Central memory CD8-positive, alpha-beta T cell (primary cell): ENCODE measurements at regions not wholly inside any gene's neighbourhood (a gene's known extent, or its start where the extent isn't known, plus 50 kb on each side); places are given as distances from the start of the nearest gene placed in this dataset.
"Not testable (repeated sequence)": the region's sequence is repeated elsewhere in the genome, so short reads cannot be mapped to it uniquely, and the experiment has no call there.

Source experiments
- ATAC-seq: fragments of 150-1000 bp; cut with Tn5 transposase; replicated peaks from 2 replicates; pipeline ENCODE4 v1.10.0; 2022; ENCODE audit warnings: mild to moderate bottlenecking, moderate FRiP score, moderate number of reproducible peaks; ENCODE audit not compliant: poor library complexity, severe bottlenecking; ENCODE audit errors: extremely low read depth
- DNase-seq, 2 donors: peaks; one replicate each; pipeline ENCODE4 v3.0.0; 2021; ENCODE audit warnings: low spot score in 2 of 2
- H3K27ac Mint-ChIP-seq: one replicate; pipeline ENCODE4 v1.8.0; 2022; ENCODE audit warnings: low read depth, mild to moderate bottlenecking, moderate library complexity, mixed read lengths
- H3K27me3 Mint-ChIP-seq: one replicate; pipeline ENCODE4 v1.8.0; 2022; ENCODE audit warnings: mixed read lengths
- H3K36me3 Mint-ChIP-seq: one replicate; pipeline ENCODE4 v1.8.0; 2022; ENCODE audit warnings: mild to moderate bottlenecking, moderate library complexity, mixed read lengths; ENCODE audit not compliant: insufficient read depth
- H3K4me1 Mint-ChIP-seq: one replicate; pipeline ENCODE4 v1.8.0; 2022; ENCODE audit warnings: mixed read lengths
- H3K4me3 Mint-ChIP-seq: one replicate; pipeline ENCODE4 v1.8.0; 2022; ENCODE audit warnings: mild to moderate bottlenecking, moderate library complexity, mixed read lengths
- H3K9me3 Mint-ChIP-seq: one replicate; pipeline ENCODE4 v1.8.0; 2022; ENCODE audit warnings: mixed read lengths

- peak in 1 of 2 donors; percentile 22 for DNase-seq
- not testable (repeated sequence) for H3K36me3 Mint-ChIP-seq
These were observed 53.6 kb upstream of the ROPN1B start for GRCh38 chr3:125915437-125915787.

GRCh38 chr3:125915792-125916375, 53.1 kb upstream of the ROPN1B start:
- DNase-seq = peak; percentile 100
- H3K9me3 Mint-ChIP-seq, H3K27me3 Mint-ChIP-seq: not testable (repeated sequence)
- Mint-ChIP-seq H3K36me3 (peaks cover 10% of the 10 kb centered on the region), H3K27ac (peak overlapping the region; percentile 87), H3K4me1 (peaks cover 11% of the 10 kb centered on the region), H3K4me3 (peak overlapping the region; percentile 90)
- peak; percentile 71 for ATAC-seq

More at GRCh38 chr3:125915437-125915787, 53.6 kb upstream of the ROPN1B start:
- Mint-ChIP-seq H3K27ac (peak overlapping the region; percentile 87), H3K4me3 (peak overlapping the region; percentile 90), H3K4me1 (peaks cover 11% of the 10 kb centered on the region)
- not testable (repeated sequence) for ATAC-seq, H3K27me3 Mint-ChIP-seq, H3K9me3 Mint-ChIP-seq

GRCh38 chr3:125916376-125916978, 52.5 kb upstream of the ROPN1B start:
- Mint-ChIP-seq H3K4me1 (peaks cover 11% of the 10 kb centered on the region), H3K9me3 (no peaks in the 10 kb centered on the region), H3K36me3 (peaks cover 11% of the 10 kb centered on the region), H3K27ac (peak overlapping the region; percentile 87), H3K4me3 (peak overlapping the region; percentile 90), H3K27me3 (no peaks in the 10 kb centered on the region)
- DNase-seq (peak; percentile 90), ATAC-seq (peak; percentile 91)

GRCh38 chr3:125917020-125917549, 51.9 kb upstream of the ROPN1B start:
- H3K4me3 Mint-ChIP-seq = peak overlapping the region; percentile 90
- ATAC-seq, H3K9me3 Mint-ChIP-seq, DNase-seq, H3K27me3 Mint-ChIP-seq: not testable (repeated sequence)
- peaks cover 11% of the 10 kb centered on the region for H3K36me3 Mint-ChIP-seq
- H3K4me1 Mint-ChIP-seq = peaks cover 11% of the 10 kb centered on the region
- H3K27ac Mint-ChIP-seq = peak overlapping the region; percentile 87

GRCh38 chr3:125918024-125918423, 51.0 kb upstream of the ROPN1B start:
- not testable (repeated sequence) for DNase-seq, H3K27ac Mint-ChIP-seq, ATAC-seq, H3K27me3 Mint-ChIP-seq, H3K9me3 Mint-ChIP-seq
- Mint-ChIP-seq H3K4me3 (peak overlapping the region; percentile 3), H3K4me1 (peaks cover 11% of the 10 kb centered on the region), H3K36me3 (peaks cover 11% of the 10 kb centered on the region)

- H3K27me3 Mint-ChIP-seq, H3K9me3 Mint-ChIP-seq, ATAC-seq, DNase-seq, H3K27ac Mint-ChIP-seq: not testable (repeated sequence)
- Mint-ChIP-seq H3K36me3 (peaks cover 11% of the 10 kb centered on the region), H3K4me3 (peak overlapping the region; percentile 3), H3K4me1 (peaks cover 11% of the 10 kb centered on the region)
These were observed 50.5 kb upstream of the ROPN1B start for GRCh38 chr3:125918451-125918850.

GRCh38 chr3:125918866-125919265, 50.1 kb upstream of the ROPN1B start:
- not testable (repeated sequence) for H3K9me3 Mint-ChIP-seq, H3K27ac Mint-ChIP-seq, ATAC-seq, DNase-seq, H3K4me3 Mint-ChIP-seq, H3K27me3 Mint-ChIP-seq
- peaks cover 11% of the 10 kb centered on the region for H3K4me1 Mint-ChIP-seq
- peaks cover 11% of the 10 kb centered on the region for H3K36me3 Mint-ChIP-seq
